ENCODE measurements at regions not wholly inside any gene's neighbourhood (a gene's known extent, or its start where the extent isn't known, plus 50 kb on each side); places are given as distances from the start of the nearest gene placed in this dataset.
A peak's percentile ranks its signal among the peaks of the same experiment; 100 is the strongest.

GRCh38 chr16:86374603-86375130, 135.7 kb upstream of the FOXF1 start:
- TF ChIP-seq POLR2A (IDR thresholded peaks at IDR 0.05; ENCODE audit: low read depth, low read length), result no peak
- FAIRE-seq (no peak), DNase-seq (ENCODE audit: insufficient read length, low spot score) (no peak)

- FAIRE-seq (no peak), DNase-seq (ENCODE audit: insufficient read length, low spot score) (peak; percentile 47)
- no peak for TF ChIP-seq POLR2A (IDR thresholded peaks at IDR 0.05; ENCODE audit: low read depth, low read length)
Observed at GRCh38 chr16:86375364-86375763, 135.0 kb upstream of the FOXF1 start.

DNA sequence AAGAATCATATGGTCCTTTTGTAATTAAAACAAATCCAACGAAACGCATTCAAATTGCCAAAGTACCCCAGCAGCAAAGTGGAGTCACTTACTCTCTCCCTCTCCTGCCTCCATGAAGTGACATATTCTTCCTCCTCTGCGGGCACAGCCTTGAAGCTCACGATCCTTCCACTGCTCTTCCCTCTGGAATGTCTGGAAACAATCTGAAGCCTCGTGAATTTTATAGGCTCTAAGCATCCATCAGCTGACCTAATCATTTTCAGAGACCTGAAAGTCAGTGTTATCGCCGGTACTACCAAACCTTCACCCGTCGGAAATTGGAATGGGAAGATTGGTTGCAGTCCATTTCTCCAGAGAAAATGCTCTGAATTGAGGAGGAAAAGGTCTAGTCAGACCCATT, 134.5 kb upstream of the FOXF1 start:
- no peak for DNase-seq (ENCODE audit: insufficient read length, low spot score)
- no peak for FAIRE-seq
- TF ChIP-seq POLR2A (IDR thresholded peaks at IDR 0.05; ENCODE audit: low read depth, low read length), result no peak

- DNase-seq (ENCODE audit: insufficient read length, low spot score) (no peak), FAIRE-seq (no peak)
- TF ChIP-seq POLR2A (IDR thresholded peaks at IDR 0.05; ENCODE audit: low read depth, low read length), result no peak
Observed at GRCh38 chr16:86376837-86377236, 133.5 kb upstream of the FOXF1 start.

- TF ChIP-seq POLR2A (IDR thresholded peaks at IDR 0.05; ENCODE audit: low read depth, low read length), result no peak
- no peak for FAIRE-seq
- no peak for DNase-seq (ENCODE audit: insufficient read length, low spot score)
Observed at GRCh38 chr16:86377251-86378022, 132.9 kb upstream of the FOXF1 start.

DNA sequence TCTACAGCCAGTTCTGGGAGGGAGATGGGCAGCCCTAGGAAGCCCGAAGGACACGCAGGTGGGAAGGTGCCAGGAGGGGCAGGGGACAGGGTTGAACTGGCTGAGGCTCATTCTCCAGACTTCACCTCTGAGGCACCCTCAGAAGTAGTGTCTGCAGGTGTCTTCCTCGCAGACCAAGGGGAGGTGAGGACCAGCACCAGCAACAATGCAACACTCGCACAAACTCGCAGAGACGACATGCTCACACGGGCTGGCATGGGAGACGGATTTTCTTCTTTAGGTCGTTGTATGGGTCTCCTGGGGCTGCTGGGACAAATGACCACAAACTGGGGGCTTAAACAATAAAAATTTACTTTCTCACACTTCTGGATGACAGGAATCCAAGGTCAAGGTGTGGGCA, 132.2 kb upstream of the FOXF1 start:
- DNase-seq (ENCODE audit: insufficient read length, low spot score) (no peak), FAIRE-seq (no peak)
- TF ChIP-seq POLR2A (IDR thresholded peaks at IDR 0.05; ENCODE audit: low read depth, low read length), result no peak

DNA sequence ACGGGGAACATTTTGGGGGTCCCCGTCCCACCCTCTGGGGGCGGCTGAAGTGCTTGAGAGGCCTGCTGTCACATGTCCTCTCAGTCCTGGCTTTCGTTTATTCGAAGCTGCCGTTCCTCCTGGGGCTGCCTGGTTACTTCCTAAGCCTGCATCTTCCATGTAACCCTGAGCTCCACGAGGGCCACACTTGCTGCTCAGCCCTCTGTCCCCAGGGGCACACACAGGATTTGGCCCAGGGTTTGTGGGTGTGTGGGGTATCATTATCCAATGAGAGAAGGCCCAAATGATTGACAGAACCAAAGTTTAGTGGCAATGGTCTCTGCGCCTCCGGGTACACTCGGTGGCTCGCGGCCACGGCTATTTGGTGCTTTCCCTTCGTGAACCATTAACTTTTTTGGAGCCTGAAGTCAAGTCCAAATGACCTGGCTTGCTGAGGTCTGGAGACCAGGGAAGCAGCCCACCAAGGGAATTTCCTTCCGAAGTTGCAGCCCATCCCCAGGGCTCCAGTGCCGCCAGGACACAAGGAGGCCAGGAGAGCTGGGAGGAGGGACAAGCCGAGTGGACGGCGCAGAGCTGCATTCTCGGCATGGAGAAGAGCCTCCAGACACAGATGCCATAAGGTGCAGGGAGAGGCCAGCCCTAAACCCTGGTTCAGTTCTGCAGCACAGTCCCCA, 131.4 kb upstream of the FOXF1 start:
- DNase-seq (ENCODE audit: insufficient read length, low spot score), result no peak
- no peak for TF ChIP-seq POLR2A (IDR thresholded peaks at IDR 0.05; ENCODE audit: low read depth, low read length)
- no peak for FAIRE-seq

GRCh38 chr16:86379505-86379846, 130.9 kb upstream of the FOXF1 start:
- TF ChIP-seq POLR2A (IDR thresholded peaks at IDR 0.05; ENCODE audit: low read depth, low read length), result no peak
- no peak for FAIRE-seq
- no peak for DNase-seq (ENCODE audit: insufficient read length, low spot score)

DNA sequence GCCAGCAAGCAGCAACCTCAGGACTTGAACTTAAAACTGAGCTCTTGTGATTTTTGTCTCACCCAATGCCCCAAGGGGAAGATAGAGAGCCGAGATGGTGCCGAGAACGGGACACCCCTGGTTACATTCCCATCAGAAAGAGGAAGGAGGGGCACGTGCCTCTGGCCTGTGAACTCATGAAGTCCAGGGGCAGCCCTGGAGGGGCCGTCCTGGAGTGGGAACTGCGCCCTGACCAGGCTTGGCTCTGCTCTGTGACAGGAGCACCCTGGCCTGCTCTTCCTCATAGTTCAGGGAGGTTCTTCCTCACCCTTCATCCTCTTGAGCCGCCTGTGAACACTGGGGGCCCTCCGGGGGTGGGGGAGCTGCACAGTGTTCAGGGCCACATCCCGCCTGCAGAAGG, 130.3 kb upstream of the FOXF1 start:
- no peak for DNase-seq (ENCODE audit: insufficient read length, low spot score)
- no peak for FAIRE-seq
- TF ChIP-seq POLR2A (IDR thresholded peaks at IDR 0.05; ENCODE audit: low read depth, low read length), result no peak

- FAIRE-seq (no peak), DNase-seq (ENCODE audit: insufficient read length, low spot score) (no peak)
- TF ChIP-seq POLR2A (IDR thresholded peaks at IDR 0.05; ENCODE audit: low read depth, low read length), result no peak
Observed at GRCh38 chr16:86381491-86381890, 128.8 kb upstream of the FOXF1 start.

DNA sequence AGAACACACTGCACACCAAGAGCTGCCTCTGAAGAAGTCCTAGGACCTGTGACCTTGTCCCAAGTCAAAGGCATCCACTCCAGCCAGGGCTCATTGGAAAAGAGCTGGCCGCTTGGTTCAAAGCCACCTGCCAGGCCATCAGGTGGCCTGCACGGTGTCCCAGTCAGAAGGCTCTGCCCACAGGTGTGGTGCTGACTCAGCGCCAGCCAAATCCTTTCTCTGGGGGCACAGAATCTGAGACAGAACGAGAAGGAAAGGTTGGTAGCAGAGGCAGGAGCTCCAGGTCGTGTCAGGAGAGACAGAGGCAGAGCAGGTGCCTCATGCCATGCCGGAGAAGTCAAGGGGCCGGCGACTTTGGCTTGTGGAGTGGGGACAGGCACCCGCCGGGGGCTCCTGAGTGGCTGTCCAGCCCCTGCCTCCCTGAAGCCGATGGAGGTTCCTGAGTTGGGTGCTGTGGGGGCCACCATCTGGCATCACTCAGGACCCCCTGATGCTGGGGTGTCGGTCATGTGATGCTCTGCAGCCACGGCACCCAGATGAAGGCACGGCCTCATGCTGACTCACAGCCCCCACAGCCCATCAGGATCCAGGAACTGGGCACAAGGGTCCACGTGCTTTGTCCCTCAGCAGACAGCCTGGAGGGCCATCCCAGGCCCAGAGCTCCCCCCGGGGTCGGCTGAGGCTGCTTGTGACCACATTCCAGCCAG, 128.1 kb upstream of the FOXF1 start:
- FAIRE-seq, result no peak
- no peak for DNase-seq (ENCODE audit: insufficient read length, low spot score)

DNA sequence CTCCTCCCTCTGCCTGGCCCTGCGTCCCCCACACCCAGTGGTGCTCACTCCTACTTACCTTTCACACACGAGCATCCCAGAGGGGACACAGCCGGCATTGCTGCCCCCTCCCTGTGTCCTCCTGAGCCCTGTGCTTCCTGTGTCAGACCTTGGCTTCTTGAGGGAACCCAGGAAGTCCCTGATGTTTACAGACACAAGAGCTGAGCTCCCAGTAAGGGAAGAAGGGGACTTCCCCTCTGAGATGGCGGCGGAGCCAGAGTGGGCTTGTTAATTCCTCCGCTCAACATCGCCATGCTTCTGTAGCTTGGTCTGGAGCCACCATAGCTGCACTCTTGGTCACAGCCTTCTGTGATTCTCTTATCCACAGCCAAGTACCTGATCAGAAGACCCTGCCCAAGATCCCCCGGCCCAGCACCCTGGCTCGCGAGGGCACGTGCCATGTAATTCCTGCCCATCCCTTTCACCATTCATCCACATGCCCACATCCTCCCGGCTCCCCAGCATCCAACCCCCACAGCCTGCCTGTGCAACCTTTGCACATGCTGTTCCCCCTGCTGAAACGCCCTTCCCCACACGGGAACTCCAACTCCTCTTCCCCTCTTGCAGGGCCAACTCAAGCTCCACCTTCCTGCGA, 127.4 kb upstream of the FOXF1 start:
- no peak for FAIRE-seq
- no peak for TF ChIP-seq POLR2A (IDR thresholded peaks at IDR 0.05; ENCODE audit: low read depth, low read length)

More for the DNA sequence above, 128.1 kb upstream of the FOXF1 start:
- no peak for TF ChIP-seq POLR2A (IDR thresholded peaks at IDR 0.05; ENCODE audit: low read depth, low read length)

GRCh38 chr16:86383488-86384262, 126.7 kb upstream of the FOXF1 start:
- DNase-seq (ENCODE audit: insufficient read length, low spot score), result peak; percentile 39
- TF ChIP-seq POLR2A (IDR thresholded peaks at IDR 0.05; ENCODE audit: low read depth, low read length), result no peak
- FAIRE-seq, result no peak

More for the DNA sequence above, 127.4 kb upstream of the FOXF1 start:
- no peak for DNase-seq (ENCODE audit: insufficient read length, low spot score)

Data from H54 (cell line).